Panc1 (cell line): ENCODE measurements at regions not wholly inside any gene's neighbourhood (a gene's known extent, or its start where the extent isn't known, plus 50 kb on each side); places are given as distances from the start of the nearest gene placed in this dataset.

Source experiments
- CTCF ChIP-seq: fragments of 450-650 bp; IDR thresholded peaks from 2 replicates; pipeline ENCODE4 v1.5.1; 2017; ENCODE audit warnings: mild to moderate bottlenecking
- POLR2AphosphoS5 ChIP-seq: IDR thresholded peaks from 2 replicates; pipeline ENCODE4 v1.6.1; 2012; ENCODE audit warnings: mild to moderate bottlenecking, low read depth, low read length, moderate library complexity
- SIN3A ChIP-seq: IDR thresholded peaks from 2 replicates; pipeline ENCODE4 v1.6.1; 2012; ENCODE audit warnings: low read depth, mild to moderate bottlenecking, low read length, moderate library complexity, borderline replicate concordance; ENCODE audit not compliant: insufficient read depth

DNA sequence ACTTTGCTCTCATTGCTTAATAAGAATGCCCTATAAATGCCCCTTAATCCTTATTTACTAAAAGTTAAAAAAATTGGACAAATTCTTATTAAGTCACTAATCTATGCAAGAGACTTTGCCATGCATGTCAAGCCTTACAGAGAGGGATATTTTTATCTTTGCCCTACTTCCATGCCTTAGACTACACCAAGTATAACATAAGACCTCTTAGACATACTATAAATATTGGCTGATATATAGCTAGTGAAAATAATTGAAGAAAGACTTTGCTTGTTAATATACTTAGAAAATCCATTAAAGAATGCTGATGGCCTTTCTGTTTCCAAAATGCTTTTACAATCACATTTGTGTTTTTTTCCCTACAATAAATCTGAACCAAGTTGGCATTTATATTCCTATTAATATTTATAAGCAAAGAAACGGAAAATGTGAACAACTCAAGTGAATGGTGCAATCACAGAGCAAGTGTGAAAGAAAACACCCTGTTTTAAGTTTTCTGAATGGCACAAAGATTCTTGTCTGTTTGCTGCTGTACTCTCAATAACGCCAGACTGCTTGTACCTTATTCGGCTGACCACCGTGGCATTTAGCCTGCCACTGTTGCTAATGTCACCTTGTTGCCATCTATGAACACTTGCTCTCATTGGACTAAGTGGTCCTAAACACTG lies 105.0 kb downstream of the MC4R start:
- no peak for TF ChIP-seq CTCF
- TF ChIP-seq SIN3A: no peak
- no peak for TF ChIP-seq POLR2AphosphoS5
